T1000 (cell line): ENCODE measurements at regions not wholly inside any gene's neighbourhood (a gene's known extent, or its start where the extent isn't known, plus 50 kb on each side); places are given as distances from the start of the nearest gene placed in this dataset.

Experiments
- DNase-seq: peaks from one replicate; lab custom pipeline; 2025; ENCODE audit warnings: mixed read lengths; lab: John Stamatoyannopoulos, UW

DNA sequence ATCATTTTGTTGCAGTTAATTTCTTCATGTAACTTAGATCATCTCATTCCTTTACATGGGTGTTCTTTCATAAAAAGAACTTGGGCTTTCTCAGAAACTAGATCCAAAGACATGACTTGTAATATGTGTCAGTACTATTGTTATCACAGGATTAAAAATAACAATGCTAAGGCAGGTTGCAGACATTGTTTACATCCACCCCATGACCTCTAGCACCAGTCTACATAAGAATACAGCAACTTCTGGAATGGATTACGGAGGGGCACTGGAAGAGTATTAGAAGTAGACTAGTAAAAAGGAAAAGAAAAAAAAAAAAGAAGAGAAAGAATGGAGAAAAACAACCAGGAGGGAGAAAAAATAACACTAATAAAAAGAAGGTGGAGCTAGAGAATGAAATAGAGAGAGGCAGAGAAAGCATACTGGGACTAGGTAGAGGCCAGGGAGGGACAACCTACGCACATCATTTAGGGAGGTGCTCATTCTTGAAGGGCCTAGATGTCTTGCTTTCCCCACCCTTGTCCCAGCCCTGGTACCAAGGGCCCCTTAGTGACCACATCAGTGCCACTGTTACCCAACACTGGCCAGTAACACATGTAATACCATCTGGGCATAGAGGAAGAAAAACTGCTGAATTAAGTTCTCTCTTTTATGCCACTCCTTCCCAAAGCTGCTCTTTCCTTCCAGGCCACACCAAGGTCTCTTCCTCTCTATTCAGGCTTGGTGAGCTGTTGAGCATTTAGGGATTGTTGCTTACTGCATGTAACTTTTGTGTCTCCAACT is 70.6 kb upstream of the KLF7 start:
- no peak for DNase-seq

- DNase-seq: peak; percentile 86
These were observed 73.3 kb upstream of the KLF7 start for GRCh38 chr2:207238831-207239701.

DNA sequence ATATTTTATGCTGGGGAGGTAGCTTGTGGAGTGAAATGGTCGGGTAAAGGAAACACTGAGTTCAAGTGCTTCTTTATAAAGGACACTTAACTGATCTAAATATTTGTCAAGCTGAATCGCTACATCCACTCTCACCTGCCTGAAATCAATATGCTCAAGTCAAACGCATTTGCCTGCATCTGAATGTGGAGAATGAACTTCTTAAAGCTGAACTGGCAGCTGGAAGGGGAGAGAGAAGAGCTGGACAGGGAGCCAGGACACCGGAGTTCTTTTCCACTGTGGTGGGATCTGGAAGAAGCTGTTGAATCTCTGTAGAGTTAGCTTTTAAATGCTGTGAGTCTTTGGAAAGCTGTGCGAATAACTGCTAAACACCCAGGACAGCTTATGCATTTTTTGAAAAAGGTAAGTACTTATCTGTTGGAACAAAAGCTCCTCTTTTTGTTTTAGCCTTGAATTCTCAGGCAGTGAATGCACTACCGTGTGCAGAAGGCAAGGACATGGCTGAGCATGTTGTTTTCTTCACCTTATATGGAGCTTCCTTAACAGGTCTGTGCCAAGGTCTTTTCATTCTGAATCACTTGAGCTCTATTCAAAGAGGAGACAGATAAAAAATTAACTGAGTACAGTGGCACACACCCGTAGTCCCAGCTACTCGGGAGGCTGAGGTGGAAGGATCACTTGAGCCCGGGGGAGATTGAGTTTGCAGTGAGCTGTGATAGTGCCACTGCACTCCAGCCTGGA is 74.2 kb upstream of the KLF7 start:
- DNase-seq: no peak

GRCh38 chr2:207240649-207241048 is 74.9 kb upstream of the KLF7 start:
- DNase-seq: no peak

DNA sequence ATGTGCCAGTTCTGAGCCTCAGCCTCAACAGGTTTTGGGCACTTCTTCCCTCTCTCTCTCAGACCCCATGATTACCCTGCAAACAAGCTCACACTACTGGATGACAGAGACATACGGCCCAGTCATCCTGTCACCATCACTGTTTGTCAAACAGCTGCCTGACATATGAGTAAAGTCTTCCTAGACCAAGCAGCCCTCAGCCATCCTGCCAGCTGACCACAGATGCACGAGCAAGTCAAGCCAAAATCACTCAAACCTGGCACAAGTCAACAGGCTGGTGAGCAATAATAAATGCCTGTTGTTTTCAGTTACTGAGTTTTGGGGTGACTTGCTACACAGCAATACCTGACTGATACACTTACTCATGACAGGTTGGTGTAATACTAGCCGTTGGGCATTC is 75.5 kb upstream of the KLF7 start:
- no peak for DNase-seq

DNA sequence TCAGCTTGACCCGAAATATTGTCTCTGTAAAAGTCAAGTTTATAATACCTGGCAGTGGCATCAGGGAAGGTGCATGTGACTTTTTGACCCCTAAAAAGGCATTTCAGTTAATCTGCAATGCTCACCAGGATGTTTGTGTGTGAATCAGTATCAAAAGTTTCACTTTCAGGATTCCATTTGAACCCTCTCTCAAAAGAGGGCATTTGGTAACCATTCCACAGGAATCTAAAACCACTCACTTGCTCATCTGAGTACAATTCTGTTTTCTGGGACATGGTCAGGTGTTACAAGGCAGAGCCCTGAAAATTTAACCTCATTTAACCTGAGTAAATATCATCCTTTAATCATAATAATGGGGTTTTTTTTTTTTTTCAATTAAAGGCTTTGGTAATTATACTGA is 77.9 kb upstream of the KLF7 start:
- DNase-seq: no peak

GRCh38 chr2:207244971-207245925 is 79.5 kb upstream of the KLF7 start:
- no peak for DNase-seq

DNA sequence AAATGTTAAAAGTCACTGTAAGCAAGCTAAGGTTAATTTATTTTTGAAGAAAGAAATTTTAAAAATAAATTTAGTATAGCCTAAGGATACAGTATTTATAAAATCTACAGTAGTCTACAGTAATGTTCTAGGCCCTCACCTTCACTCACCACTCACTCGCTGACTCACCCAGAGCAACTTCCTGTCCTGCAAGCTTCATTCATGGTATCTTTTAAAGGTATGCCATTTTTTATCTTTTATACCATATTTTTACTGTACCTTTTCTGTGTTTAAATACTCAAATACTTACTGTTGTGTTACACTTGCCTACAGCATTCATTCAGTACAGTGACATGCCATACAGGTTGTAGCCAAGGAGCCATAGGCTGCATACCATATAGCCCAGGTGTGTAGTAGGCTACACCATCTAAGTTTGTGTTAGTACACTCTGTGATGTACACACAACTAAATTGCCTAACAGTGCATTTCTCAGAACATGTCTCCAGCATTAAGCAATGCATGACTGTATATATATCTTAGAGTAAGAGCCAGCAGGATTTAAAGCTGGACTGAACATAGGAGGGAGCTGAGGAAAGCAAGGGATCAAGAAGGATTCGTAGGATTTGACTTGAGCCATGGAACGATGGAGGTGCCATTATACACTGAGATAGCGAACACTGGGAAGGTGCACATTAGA is 83.1 kb upstream of the KLF7 start:
- DNase-seq: no peak

DNA sequence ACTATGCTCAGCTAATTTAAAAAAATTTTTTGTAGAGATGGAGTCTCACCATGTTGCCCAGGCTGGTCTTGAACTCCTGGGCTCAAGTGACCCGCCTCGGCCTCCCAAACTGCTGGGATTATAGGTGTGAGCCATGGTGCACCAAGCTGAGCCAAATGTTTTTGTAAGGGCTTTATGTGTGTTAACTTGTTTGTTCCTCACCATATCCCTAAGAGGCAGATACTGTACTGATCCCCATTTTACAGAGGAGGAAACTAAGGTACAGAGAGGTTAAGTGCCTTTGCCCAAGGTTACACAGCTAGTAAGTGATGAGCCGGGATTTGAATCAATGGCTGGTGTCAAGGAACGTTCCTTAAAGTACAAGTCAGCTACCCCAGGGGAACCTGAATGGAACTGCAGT is 85.3 kb upstream of the KLF7 start:
- DNase-seq: no peak

DNA sequence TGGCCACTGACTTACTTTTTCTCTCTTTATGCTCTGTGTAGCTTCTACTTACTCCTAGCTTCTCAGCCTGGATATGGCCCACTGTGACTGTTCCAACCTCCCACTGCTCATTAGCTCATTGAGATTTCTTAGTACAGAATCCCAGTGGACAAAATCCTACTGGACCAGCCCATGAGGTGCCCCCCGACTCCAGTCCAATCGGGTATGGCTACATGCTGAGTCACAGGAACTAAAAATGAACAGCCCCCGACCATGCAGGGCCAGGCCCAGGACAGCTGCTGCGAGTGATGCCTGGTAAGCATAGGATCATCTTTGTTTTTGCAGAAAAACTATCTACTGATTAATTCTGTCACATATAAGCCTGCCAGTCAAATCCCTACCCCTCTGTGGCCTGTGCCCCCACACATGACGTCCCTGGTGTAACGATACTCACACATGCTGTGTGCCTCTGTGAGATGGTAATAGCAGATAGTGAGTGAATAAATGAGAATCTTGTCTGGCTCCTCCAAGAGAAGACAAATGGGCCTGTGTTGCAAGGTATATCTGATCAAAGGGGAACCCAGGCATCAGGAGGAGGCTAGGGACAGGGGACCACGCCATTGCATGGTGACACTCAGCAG is 85.9 kb upstream of the KLF7 start:
- no peak for DNase-seq

- DNase-seq: no peak
These were observed 86.7 kb upstream of the KLF7 start for GRCh38 chr2:207252416-207252815.

DNA sequence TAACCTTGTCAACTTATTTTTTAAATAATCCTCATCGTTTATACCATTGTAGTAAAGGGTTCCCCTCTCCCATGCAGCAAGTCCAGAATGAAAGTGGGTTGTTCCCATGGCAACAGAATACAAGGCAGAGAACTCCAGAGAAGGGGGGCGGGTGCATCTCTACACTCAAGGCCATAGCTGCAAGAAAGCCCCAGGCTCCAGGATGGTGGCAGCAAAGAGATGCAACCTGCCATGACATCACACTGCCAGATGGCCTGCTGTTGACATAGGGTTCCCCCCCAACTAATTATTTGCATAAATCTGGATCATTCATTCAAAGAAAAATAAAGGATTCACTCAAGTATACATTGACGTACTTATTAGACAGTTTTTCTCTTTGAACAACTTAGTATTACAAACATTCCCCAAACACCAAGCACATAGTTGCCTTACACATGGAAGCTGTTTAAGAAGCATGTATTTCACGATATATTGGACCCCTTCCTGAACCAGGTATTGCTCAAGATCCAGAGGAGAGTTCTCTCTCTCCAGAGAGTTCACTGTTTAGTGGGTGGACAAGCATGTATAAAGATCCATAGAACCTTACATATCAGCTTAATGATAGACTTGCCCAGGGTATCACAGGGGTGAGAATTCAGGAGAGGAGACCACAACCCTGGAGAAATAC is 87.4 kb upstream of the KLF7 start:
- DNase-seq: no peak

- no peak for DNase-seq
These were observed 88.1 kb upstream of the KLF7 start for GRCh38 chr2:207253666-207254345.

- DNase-seq: no peak
These were observed 89.1 kb upstream of the KLF7 start for GRCh38 chr2:207254591-207255464.

GRCh38 chr2:207255565-207256470 is 90.1 kb upstream of the KLF7 start:
- DNase-seq: no peak

DNA sequence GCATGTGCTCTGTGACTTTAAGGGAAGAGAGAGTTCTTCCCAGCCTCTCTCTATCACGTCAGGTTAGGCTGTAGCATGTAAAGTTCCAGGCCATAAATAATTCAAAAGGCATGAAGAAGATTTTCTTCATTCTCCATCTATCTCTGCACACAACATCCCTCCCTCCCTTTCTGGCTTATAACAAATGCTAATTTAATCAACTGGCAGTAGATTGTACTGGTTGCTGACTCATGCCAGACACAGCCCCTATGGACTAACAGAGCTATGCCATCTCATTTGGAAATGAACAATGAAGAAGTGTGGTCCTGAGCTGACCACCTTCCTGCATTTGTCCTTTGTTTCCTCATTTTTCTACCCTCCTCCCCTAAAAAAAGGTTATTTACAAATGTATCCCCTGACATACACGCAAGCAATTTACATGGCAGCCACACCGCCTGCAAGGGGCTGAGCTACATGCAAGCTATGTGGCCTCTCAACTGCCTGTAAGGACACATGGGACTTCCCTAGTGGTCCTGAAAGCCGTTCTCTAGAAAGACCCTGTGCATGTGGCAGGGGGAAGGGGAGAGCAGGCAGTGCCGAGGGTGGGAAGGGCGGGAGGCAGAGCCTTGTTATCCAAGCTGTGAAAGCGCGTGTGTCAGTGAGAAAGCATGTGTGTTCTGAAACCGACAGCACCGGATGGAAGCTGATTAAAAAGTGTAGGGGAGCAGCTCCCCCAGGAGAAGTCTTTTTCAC is 90.9 kb upstream of the KLF7 start:
- DNase-seq: no peak
